Left ventricle myocardium inferior (tissue), 1 donor: ENCODE measurements at regions not wholly inside any gene's neighbourhood (a gene's known extent, or its start where the extent isn't known, plus 50 kb on each side); places are given as distances from the start of the nearest gene placed in this dataset.

Experiments
- DNase-seq: peaks from one replicate; pipeline ENCODE4 v3.0.0-alpha.2; 2020
- H3K27ac ChIP-seq: fragments of 200-600 bp; replicated peaks from 2 replicates; pipeline ENCODE4 v1.8.0; 2021
- H3K27me3 ChIP-seq: fragments of 200-600 bp; 2 replicates; pipeline ENCODE4 v1.8.0; 2021; ENCODE audit warnings: low read depth
- H3K36me3 ChIP-seq: fragments of 200-600 bp; 2 replicates; pipeline ENCODE4 v1.8.0; 2021
- H3K4me1 ChIP-seq: fragments of 200-600 bp; 2 replicates; pipeline ENCODE4 v1.8.0; 2021
- H3K4me3 ChIP-seq: fragments of 200-600 bp; 2 replicates; pipeline ENCODE4 v1.8.0; 2021; ENCODE audit warnings: mild to moderate bottlenecking, moderate library complexity
- H3K9me3 ChIP-seq: fragments of 200-600 bp; replicated peaks from 2 replicates; pipeline ENCODE4 v1.8.0; 2021
- intact Hi-C: fragments of 100-400 bp; cut with micrococcal nuclease; formaldehyde crosslinking; loops from one replicate; pipeline ENCODE4 v1.11.0; 2022
- TF ChIP-seq, protein P1 (sequence below): fragments of 200-600 bp; IDR thresholded peaks from 2 replicates; pipeline ENCODE4 v1.8.0; 2021; ENCODE audit warnings: antibody characterized with exemption, mild to moderate bottlenecking, borderline replicate concordance
- donor health status: DM: no; HTN: yes; CAD: no; lungs with severe emphysema.

DNA sequence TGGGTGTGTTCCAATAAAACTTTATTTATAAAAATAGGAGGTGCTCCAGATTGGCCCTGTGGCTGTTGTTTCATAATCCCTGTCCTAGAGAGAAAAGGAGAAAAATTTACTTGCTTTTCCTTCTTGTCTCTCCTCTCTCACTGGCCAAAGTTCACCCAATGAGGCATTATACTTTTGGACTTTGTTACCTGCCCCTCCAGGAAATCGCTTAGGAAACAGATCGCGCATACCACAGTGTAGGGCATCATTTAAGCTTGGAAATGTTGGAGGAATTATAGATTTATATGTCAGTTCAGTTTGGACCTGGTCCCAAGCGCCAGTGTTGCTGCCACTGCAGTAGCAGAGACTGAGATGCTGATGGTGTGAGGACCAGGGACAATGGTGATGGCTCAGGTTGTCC lies 337.6 kb upstream of the NR3C2 start:
- no peaks in the 10 kb centered on the region for H3K9me3 ChIP-seq
- no peaks in the 10 kb centered on the region for H3K4me1 ChIP-seq
- H3K27ac ChIP-seq = no peak overlapping the region
- DNase-seq = no peak
- intact Hi-C loops = no loop called here
- TF ChIP-seq, protein P1, sequence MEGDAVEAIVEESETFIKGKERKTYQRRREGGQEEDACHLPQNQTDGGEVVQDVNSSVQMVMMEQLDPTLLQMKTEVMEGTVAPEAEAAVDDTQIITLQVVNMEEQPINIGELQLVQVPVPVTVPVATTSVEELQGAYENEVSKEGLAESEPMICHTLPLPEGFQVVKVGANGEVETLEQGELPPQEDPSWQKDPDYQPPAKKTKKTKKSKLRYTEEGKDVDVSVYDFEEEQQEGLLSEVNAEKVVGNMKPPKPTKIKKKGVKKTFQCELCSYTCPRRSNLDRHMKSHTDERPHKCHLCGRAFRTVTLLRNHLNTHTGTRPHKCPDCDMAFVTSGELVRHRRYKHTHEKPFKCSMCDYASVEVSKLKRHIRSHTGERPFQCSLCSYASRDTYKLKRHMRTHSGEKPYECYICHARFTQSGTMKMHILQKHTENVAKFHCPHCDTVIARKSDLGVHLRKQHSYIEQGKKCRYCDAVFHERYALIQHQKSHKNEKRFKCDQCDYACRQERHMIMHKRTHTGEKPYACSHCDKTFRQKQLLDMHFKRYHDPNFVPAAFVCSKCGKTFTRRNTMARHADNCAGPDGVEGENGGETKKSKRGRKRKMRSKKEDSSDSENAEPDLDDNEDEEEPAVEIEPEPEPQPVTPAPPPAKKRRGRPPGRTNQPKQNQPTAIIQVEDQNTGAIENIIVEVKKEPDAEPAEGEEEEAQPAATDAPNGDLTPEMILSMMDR = no peak
- no peaks in the 10 kb centered on the region for H3K36me3 ChIP-seq
- H3K27me3 ChIP-seq = no peaks in the 10 kb centered on the region
- H3K4me3 ChIP-seq = no peak overlapping the region

DNA sequence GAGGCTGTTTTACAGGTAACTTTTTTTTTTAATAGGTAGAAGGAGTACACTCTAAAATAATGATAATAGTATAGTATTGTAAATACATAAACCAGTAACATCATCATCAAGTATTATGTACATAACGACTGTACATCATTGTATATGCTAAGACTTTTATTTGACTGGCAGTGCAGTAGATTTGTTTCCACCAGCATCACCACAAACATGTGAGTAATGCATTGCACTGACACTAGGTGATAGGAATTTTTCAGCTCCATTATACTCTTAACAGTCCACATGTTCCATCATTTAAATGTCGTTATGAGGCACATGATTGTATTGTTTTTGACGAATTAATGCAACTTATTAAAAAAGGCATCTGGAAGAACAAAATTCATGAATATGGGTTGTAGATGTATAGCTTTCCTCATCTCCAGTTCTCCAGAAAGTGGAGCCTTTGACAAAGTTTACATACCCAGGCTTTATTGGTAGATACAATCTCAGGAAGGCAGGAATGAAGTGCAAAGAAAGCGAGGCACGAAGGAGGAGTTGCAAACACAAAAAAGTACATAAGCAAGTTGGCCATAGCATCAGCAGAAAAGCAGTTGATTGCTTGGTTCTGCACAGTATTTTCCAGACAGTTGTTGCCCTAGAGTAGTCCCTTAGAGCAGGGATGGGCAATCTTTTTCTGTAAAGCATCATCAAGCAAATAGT lies 336.9 kb upstream of the NR3C2 start:
- H3K36me3 ChIP-seq = no peaks in the 10 kb centered on the region
- H3K27me3 ChIP-seq = no peaks in the 10 kb centered on the region
- no peak overlapping the region for H3K4me3 ChIP-seq
- no peak overlapping the region for H3K27ac ChIP-seq
- intact Hi-C loops = no loop called here
- H3K4me1 ChIP-seq = no peaks in the 10 kb centered on the region
- no peaks in the 10 kb centered on the region for H3K9me3 ChIP-seq
- TF ChIP-seq, protein P1 = no peak
- no peak for DNase-seq

DNA sequence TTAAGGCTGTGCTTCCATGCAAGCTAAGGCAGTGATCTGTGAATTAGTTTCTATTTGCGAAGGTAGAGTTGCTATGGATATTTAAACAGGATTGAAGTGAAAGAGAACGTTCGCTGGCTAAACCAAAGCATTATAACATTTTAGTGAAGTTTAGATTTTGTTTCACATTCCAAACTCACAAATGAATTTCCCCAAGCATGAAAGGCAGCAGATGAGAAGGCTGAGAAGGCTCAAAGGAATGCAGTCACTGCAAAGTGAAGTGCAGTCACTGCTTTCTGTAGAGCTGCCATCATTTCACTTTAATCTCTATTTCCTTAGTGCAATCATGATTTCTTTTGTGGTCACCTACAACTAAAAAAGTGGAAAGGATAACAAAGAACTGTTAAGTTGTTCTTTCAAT lies 334.7 kb upstream of the NR3C2 start:
- Histone ChIP-seq H3K27ac (no peak overlapping the region), H3K36me3 (no peaks in the 10 kb centered on the region), H3K4me3 (no peak overlapping the region), H3K9me3 (no peaks in the 10 kb centered on the region), H3K4me1 (no peaks in the 10 kb centered on the region), H3K27me3 (no peaks in the 10 kb centered on the region)
- DNase-seq = no peak
- intact Hi-C loops = no loop called here
- TF ChIP-seq, protein P1 = no peak

DNA sequence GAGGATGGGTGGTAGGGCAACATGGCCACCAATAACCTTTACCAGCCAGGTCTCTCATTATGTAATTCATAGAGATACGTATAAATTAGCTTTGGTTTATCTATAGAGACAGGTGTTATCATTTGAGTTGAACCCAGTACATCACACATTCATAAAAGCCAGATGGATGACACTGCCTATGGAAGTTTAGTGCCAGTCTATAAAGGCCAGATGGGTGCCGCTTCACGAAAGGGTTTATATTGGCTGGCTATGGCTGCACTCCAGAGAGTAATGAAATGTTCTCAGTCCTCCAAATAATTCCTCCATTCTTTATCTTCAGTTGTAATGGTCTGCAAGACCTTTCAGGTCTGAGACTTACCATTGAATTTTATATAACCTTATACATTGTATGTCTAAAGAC lies 331.9 kb upstream of the NR3C2 start:
- TF ChIP-seq, protein P1 = no peak
- Histone ChIP-seq H3K9me3 (no peaks in the 10 kb centered on the region), H3K36me3 (no peaks in the 10 kb centered on the region), H3K27ac (no peak overlapping the region), H3K27me3 (no peaks in the 10 kb centered on the region), H3K4me3 (no peak overlapping the region), H3K4me1 (no peaks in the 10 kb centered on the region)
- DNase-seq = no peak
- intact Hi-C loops = no loop called here

DNA sequence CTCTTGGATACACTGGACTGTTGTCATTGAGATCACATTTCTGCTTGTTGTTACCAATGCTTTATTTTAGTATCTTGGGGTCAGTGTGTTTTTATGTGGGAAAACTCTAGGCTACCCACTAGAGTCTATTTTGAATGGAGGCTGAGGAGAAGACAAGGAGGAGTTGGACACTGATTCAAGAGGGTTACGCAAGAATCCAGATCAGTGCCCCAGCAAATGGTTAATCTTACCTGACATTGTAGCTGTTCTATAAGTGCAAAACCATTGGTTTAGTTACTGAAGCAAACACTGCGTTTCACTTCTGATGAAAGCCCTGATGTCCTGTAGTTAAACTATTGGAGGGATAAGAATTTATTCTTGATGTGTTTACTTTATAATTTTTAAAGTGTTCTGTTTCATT lies 331.1 kb upstream of the NR3C2 start:
- Histone ChIP-seq H3K27me3 (no peaks in the 10 kb centered on the region), H3K27ac (no peak overlapping the region), H3K4me3 (no peak overlapping the region), H3K9me3 (no peaks in the 10 kb centered on the region), H3K36me3 (no peaks in the 10 kb centered on the region), H3K4me1 (no peaks in the 10 kb centered on the region)
- TF ChIP-seq, protein P1 = no peak
- intact Hi-C loops = no loop called here
- no peak for DNase-seq
